ENCODE measurements at regions not wholly inside any gene's neighbourhood (a gene's known extent, or its start where the extent isn't known, plus 50 kb on each side); places are given as distances from the start of the nearest gene placed in this dataset.

DNA sequence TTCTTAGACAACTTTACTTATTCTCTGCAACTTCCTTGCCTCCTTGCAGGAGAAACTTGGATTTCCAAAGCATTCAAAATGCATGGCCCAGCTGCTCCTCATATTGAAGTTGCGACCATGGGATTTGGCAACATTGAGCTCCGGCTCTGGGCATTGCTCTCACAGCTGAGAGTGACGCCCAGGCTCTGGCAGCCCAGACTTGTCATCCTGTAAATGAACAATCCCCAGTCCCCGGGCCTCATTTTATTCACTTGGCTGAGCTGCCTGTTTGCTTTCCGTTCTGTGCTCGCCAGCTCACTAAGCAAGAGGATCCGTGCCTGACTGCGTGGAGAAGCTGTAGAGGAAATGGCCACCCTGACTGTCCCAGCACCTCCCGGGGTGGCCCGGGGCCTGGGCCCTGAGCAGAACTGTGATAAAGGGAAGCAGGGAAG is 119.5 kb upstream of the CD93 start:
- no peaks in the 10 kb centered on the region for H3K36me3 Mint-ChIP-seq (ENCODE audit: insufficient read depth, unreplicated experiment)
- CTCF ChIA-PET, result interaction anchor here (0.5 to 3.3 kb wide), 10 partner anchors 15 to 698 kb away, joined by 3 to 25 read pairs (median 4); no protein-coding TSS in a partner anchor
- peaks cover 5% of the 10 kb centered on the region for H3K4me1 Mint-ChIP-seq (ENCODE audit: insufficient read depth, unreplicated experiment)
- no peak overlapping the region for H3K4me3 Mint-ChIP-seq (ENCODE audit: unreplicated experiment)
- TF ChIP-seq, protein P1, sequence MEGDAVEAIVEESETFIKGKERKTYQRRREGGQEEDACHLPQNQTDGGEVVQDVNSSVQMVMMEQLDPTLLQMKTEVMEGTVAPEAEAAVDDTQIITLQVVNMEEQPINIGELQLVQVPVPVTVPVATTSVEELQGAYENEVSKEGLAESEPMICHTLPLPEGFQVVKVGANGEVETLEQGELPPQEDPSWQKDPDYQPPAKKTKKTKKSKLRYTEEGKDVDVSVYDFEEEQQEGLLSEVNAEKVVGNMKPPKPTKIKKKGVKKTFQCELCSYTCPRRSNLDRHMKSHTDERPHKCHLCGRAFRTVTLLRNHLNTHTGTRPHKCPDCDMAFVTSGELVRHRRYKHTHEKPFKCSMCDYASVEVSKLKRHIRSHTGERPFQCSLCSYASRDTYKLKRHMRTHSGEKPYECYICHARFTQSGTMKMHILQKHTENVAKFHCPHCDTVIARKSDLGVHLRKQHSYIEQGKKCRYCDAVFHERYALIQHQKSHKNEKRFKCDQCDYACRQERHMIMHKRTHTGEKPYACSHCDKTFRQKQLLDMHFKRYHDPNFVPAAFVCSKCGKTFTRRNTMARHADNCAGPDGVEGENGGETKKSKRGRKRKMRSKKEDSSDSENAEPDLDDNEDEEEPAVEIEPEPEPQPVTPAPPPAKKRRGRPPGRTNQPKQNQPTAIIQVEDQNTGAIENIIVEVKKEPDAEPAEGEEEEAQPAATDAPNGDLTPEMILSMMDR (IDR thresholded peaks at IDR 0.05; ENCODE audit: unreplicated experiment), result no peak
- no peaks in the 10 kb centered on the region for H3K9me3 Mint-ChIP-seq (ENCODE audit: unreplicated experiment)
- DNase-seq (ENCODE audit: unreplicated experiment), result no peak
- BruUV-seq (replicated peaks), result no TSS peak
- no peak overlapping the region for H3K27ac Mint-ChIP-seq (ENCODE audit: low read depth, unreplicated experiment)
- POLR2A ChIA-PET, result interaction anchor here (0.8 to 1.3 kb wide), 2 partner anchors 24 to 63 kb away, joined by 3 to 4 read pairs; no protein-coding TSS in a partner anchor
- H3K27me3 Mint-ChIP-seq (ENCODE audit: insufficient read depth, unreplicated experiment), result no peaks in the 10 kb centered on the region
- intact Hi-C loops (cut with micrococcal nuclease), result no loop called here

DNA sequence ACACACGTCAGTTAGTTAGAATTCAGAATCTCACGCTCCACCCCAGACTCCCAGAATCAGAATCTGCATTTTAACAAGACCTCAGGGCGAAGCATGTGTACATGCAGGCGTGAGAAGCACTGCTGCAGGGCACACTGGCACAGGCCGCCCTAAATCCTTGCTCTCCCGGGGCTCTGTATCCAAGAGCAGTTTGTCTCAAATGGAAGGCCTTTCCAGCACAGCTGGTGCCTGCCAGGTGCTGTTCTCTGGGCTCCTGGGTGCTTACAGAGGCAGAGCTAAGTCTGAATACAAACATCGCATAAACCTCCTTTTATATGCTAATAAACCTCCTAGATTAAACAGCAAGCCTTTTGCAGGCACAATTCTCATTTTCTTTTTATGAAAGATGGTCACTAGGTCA is 119.1 kb upstream of the CD93 start:
- Mint-ChIP-seq H3K36me3 (ENCODE audit: insufficient read depth, unreplicated experiment) (no peaks in the 10 kb centered on the region), H3K4me1 (ENCODE audit: insufficient read depth, unreplicated experiment) (peaks cover 9% of the 10 kb centered on the region)
- POLR2A ChIA-PET, result interaction anchor here (0.8 kb wide), 1 partner anchor 24 kb away, joined by 3 read pairs; no protein-coding TSS in a partner anchor

DNA sequence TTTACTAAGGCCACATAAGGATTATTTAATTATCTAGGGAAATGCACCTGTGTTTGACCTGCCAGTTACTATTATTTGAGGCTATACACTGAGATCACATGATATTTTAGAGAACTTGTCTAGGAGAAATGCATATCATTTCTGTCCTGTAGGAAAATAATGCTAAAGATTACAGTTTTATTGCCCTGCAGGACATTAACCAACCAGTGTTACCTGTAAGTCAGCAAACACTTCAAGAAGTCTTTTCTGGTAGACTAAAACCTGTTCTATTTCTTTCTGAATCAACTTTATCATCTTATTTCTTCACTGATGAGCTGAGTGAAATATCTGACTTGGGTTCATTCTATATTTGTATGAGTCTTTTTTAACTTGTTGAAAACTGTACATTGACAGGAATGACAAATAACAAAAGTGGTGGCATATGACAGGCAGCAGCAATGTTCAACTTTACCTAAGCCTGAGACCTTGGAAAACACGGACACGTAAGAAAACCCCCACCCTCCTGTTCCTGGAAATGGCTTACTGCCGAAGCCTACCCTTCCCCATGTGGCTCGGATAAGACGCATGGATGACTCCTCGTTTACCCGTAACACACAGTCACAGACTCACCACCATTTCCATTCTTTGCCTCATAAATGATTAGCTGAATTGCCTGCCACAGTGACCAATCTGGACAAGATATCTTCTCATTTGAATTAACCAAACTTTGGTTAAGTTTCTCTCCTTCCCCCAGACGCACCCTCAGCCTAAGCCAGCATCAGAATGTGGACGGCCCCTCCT is 118.0 kb upstream of the CD93 start:
- POLR2A ChIA-PET, result interaction anchor here (0.7 to 1.2 kb wide), 2 partner anchors 14 to 157 kb away, joined by 3 read pairs; no protein-coding TSS in a partner anchor
- TF ChIP-seq, protein P1 (IDR thresholded peaks at IDR 0.05; ENCODE audit: unreplicated experiment), result no peak
- no peak for DNase-seq (ENCODE audit: unreplicated experiment)
- Mint-ChIP-seq H3K4me1 (ENCODE audit: insufficient read depth, unreplicated experiment) (peaks cover 9% of the 10 kb centered on the region), H3K4me3 (ENCODE audit: unreplicated experiment) (no peak overlapping the region), H3K9me3 (ENCODE audit: unreplicated experiment) (no peaks in the 10 kb centered on the region), H3K27me3 (ENCODE audit: insufficient read depth, unreplicated experiment) (no peaks in the 10 kb centered on the region), H3K36me3 (ENCODE audit: insufficient read depth, unreplicated experiment) (no peaks in the 10 kb centered on the region), H3K27ac (ENCODE audit: low read depth, unreplicated experiment) (no peak overlapping the region)
- BruUV-seq (replicated peaks), result no TSS peak
- CTCF ChIA-PET, result interaction anchor here (0.7 to 6.5 kb wide), 10 partner anchors 10 to 513 kb away, joined by 3 to 198 read pairs (median 4); no protein-coding TSS in a partner anchor
- intact Hi-C loops (cut with micrococcal nuclease), result no loop called here

More for the DNA sequence above, 119.1 kb upstream of the CD93 start:
- DNase-seq (ENCODE audit: unreplicated experiment), result no peak
- no peak overlapping the region for H3K4me3 Mint-ChIP-seq (ENCODE audit: unreplicated experiment)
- TF ChIP-seq, protein P1 (IDR thresholded peaks at IDR 0.05; ENCODE audit: unreplicated experiment), result no peak
- CTCF ChIA-PET, result interaction anchor here (0.7 to 3.3 kb wide), 9 partner anchors 11 to 514 kb away, joined by 3 to 25 read pairs (median 3); no protein-coding TSS in a partner anchor
- intact Hi-C loops (cut with micrococcal nuclease), result no loop called here
- no peaks in the 10 kb centered on the region for H3K27me3 Mint-ChIP-seq (ENCODE audit: insufficient read depth, unreplicated experiment)
- H3K27ac Mint-ChIP-seq (ENCODE audit: low read depth, unreplicated experiment), result no peak overlapping the region
- no TSS peak for BruUV-seq (replicated peaks)
- H3K9me3 Mint-ChIP-seq (ENCODE audit: unreplicated experiment), result no peaks in the 10 kb centered on the region

DNA sequence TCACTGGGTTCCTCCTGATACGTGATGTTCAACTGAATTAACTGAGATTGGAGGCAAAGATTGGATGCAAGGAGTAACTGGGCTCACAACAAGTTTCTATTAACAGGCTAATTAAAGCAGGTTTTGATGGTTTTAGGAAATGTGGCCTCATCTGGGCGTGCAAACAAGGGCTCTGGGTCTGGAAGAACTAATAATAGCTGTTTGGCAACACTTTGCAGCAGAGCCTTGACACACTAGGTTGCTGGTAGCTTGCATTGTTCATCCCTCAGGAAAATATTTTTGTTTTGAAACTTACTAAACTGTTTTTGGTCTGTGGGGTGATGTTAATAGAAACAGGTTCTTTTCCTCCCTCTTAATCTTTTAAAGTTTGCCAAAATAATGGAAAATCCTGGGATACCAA is 117.2 kb upstream of the CD93 start:
- CTCF ChIA-PET, result interaction anchor here (0.5 to 6.5 kb wide), 10 partner anchors 12 to 524 kb away, joined by 3 to 198 read pairs (median 3); no protein-coding TSS in a partner anchor

More for the DNA sequence above, 117.2 kb upstream of the CD93 start:
- Mint-ChIP-seq H3K27ac (ENCODE audit: low read depth, unreplicated experiment) (no peak overlapping the region), H3K4me1 (ENCODE audit: insufficient read depth, unreplicated experiment) (peaks cover 10% of the 10 kb centered on the region), H3K27me3 (ENCODE audit: insufficient read depth, unreplicated experiment) (no peaks in the 10 kb centered on the region), H3K36me3 (ENCODE audit: insufficient read depth, unreplicated experiment) (no peaks in the 10 kb centered on the region), H3K9me3 (ENCODE audit: unreplicated experiment) (no peaks in the 10 kb centered on the region), H3K4me3 (ENCODE audit: unreplicated experiment) (no peak overlapping the region)
- BruUV-seq (replicated peaks), result no TSS peak
- DNase-seq (ENCODE audit: unreplicated experiment), result no peak
- POLR2A ChIA-PET, result interaction anchor here (0.6 to 1.2 kb wide), 2 partner anchors 13 to 193 kb away, joined by 3 read pairs; no protein-coding TSS in a partner anchor
- intact Hi-C loops (cut with micrococcal nuclease), result no loop called here
- TF ChIP-seq, protein P1 (IDR thresholded peaks at IDR 0.05; ENCODE audit: unreplicated experiment), result no peak
